Kidney capillary endothelial cell (primary cell): ENCODE measurements at regions not wholly inside any gene's neighbourhood (a gene's known extent, or its start where the extent isn't known, plus 50 kb on each side); places are given as distances from the start of the nearest gene placed in this dataset.

Experiments
- DNase-seq: peaks from one replicate; pipeline ENCODE4 v3.0.0-alpha.2; 2018; ENCODE audit warnings: low spot score

DNA sequence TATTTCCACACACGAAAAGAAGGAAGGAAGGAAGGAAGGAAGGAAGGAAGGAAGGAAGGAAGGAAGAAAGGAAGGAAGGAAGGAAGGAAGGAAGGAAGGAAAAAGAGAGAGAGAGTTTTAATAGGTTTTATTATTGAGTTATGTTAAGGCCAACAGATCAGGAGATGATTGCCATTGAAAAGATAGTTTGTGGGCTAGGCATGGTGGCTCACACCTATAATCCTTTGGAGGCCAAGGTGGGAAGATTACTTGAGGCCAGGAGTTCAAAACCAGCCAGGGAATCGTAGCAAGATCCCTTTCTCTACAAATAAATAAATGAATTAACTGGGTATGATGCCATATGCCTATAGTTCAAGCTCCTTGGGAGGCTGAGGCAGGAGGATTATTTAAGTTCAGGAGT is 877.2 kb downstream of the TLE4 start:
- no peak for DNase-seq

DNA sequence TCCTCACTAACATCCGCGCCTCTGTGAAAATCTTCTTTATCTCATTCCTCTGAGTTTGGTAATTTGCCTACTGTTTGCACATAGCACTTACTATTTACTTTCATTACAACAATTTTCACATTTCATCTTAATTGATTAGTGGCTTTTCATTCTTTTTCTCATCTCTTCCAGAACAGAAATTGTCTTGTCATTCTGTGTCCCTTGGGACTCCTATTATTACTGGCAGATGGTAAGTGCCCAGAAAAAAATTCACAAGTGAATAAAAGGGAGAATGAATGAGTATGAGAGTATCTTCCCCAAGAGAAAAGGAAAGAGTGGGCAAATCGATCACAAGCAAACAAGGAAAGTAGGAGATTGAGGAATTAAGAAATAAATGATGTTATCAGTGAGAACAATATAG is 876.1 kb downstream of the TLE4 start:
- DNase-seq, result no peak

DNA sequence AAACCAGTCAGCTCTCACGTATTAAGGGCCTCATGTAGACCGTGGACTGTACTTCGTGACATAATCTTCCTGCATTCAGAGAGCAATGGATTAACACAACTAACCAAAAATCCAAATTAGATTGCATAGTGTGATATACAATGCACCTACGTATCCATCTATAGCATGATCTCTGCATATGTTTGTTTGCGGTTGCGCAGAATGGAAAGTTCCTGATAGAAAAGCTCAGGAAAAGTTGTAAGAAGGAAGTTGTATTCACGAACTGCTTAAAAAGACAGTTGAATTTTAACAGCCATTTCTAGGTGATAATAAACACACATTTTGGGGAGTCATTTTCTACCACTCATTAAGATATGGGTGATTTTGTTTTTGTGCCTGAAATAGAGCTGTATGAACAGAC is 869.0 kb downstream of the TLE4 start:
- DNase-seq, result no peak

DNA sequence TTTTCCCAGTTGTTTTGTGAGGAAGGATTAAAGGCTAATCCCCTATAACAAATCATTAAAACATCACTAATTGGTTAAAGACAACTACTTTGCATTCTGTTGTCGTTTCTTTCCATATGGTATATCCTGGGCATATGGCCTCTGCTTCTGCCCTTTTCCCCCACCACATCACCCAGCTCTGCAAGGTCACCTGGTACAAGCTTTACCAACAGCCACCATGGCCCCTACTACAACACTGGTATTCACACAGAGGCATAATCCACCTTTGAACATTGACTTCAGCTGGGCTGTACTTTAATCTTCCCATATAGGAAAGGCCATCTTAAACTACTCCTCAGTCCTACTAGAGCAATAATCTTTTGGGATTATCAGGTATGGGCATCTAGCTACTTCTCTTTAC is 866.1 kb downstream of the TLE4 start:
- DNase-seq, result no peak

DNA sequence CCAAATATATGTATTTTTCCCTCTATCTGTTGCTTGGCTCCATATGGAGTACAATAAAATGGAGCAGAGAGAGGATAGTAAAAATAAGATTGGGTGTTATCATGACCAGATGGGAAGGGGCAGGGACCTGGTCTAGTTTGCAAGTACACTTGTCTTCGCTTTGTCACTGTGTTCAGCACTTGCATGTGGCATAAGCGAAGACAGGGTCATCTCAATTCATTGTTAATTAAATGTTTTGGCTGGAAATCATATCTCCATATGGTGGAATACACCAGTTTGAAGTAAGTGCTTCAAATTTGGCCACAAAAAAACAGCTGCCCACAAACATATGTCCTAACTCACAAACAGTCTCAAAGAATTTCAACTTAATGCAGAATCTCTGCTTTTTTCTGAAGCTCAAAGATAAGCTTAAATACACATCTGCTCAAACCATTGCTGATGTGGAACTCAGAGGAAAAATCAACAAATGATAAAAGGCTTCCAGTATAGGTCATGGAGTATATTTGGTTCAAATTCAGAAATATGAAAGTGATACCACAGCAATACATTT is 865.4 kb downstream of the TLE4 start:
- no peak for DNase-seq

DNA sequence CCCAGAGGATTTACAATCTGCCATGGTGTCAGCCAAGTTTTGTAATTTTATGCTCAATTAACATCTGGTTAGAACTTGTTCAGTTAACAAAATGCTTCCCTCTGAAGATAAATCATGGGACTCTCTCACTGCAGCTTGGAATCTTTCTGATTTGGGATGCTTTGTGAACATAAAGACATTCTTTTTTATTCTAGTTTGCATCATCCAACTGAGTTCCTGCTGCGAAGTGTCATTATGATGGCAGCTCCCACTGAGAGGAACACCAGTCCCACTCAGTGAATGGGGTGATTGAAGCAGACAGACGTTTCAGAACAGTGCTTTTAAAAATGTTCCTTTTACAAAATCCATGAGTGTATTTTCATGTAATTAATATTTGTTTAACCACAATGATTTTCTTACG is 863.8 kb downstream of the TLE4 start:
- DNase-seq, result no peak

DNA sequence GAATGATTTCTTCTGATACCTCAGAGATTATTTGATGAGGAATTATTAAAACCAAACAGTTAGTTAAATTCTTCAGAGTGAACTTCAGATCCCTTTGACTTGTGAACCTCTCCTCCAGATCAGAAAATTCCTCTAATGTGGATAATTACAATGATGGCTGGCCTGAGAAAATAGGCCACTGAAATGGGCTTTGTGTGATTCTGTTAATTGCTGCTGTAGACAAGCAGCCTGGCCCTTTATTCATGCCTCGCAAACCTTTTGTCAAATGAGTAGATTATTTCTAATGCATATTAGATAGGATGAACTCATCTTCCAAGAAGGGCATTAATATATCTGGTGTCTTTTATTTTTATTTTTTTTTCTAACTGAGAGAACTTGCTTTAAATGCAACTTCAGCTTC is 855.2 kb downstream of the TLE4 start:
- DNase-seq, result no peak

DNA sequence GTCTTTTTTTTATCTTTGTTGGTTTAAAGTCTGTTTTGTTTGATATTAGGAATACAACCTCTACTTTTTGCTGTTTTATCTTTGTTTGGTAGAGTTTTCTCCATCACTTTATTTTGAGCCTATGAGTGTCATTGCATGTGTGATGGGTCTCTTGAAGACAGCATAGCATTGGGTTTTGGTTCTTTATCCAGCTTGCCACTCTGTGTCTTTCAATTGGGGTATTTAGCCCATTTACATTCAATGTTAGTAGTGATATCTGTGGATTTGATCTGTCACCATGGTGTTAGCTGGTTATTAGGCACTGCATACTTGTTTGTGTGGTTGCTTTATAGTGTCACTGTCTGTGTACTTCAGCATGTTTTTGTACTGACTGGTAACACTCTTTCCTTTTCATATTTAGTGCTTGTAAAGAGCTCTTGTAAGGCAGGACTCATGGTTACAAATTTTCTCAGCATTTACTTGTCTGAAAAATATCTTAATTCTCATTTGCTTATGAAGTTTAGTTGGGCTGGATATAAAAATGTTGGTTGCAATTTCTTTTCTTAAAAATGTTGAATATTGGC is 845.5 kb downstream of the TLE4 start:
- no peak for DNase-seq

DNA sequence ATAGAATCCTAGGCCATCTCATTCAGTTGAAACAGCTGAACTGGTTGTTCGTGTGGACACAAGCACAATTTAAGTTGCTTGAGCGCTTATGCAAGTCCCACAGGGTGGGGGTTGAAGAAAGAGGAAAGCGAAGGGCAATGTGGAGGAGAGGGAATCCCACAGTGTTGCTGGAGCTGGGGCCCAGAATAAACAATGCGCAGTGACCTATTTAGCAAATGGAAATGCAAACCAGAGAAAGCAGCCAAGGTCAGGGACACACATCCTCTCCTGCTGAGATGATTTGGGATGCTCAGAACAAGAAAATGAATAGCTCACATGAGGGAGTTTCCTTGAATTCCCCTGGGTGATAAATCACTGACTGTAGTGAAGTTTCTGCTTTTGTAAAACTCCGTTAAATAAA is 838.3 kb downstream of the TLE4 start:
- DNase-seq, result no peak

DNA sequence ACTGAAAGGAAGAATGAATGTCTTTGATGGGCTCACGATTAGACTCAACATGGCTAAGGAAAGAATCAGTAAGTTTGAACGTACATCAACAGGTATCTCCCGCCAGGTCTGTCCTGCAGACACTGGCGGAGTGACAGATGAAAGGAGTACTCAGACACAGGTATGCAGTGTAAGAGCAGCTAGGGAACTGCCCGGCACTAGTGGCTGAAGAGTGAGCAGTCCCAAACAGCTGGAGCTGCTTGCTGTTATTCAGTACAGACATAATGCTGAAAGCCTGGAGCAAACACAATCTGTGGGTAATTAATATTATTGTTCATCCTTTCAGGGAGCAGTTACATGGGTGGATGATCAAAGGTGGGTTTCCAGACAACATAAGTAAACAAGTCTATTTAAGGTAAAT is 835.5 kb downstream of the TLE4 start:
- DNase-seq, result no peak

DNA sequence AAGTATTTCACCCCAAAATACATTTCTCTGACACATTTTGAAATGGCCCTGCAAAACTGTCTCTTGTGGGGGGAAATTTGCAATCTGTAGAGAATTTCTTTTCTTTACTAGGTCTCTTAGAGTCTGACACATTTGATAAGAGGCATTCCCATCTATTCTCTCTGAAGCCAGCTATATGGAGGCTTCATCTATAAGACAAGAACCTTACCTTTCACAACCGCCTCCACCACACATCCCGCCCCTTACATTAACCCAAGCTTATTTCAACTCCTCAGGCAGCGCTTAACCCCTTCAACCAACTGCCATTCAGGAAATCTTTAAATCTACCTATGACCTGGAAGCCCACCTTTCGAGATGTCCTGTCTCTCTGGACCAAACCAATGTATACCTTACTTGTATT is 829.5 kb downstream of the TLE4 start:
- no peak for DNase-seq

DNA sequence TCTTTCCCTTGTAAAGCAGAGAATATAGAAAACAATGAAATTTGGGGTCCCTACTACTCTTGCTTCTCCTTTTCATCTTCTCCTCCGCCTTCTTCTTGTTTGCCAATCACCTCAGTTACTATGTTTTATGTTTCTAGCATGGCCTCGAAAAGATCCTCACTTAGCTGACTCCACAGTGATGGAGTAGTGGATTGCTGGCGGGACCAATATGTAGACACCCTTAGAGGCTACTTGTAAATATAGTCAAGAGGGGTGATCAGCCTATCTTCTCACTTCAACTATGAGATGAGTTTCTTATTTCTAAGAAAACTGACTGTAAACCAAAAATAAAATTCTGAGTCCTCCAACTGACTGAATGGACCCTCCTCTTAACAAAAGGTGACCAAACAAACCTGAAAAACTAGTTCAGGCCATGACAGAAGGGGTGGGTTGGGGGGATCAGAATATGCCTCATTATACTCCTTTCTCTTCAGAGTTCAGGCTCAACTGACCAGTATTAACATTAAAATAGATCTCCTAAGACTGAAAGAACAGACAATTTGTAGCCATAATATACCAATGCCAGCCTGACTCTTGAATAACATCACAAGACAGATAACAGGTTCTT is 829.0 kb downstream of the TLE4 start:
- no peak for DNase-seq

DNA sequence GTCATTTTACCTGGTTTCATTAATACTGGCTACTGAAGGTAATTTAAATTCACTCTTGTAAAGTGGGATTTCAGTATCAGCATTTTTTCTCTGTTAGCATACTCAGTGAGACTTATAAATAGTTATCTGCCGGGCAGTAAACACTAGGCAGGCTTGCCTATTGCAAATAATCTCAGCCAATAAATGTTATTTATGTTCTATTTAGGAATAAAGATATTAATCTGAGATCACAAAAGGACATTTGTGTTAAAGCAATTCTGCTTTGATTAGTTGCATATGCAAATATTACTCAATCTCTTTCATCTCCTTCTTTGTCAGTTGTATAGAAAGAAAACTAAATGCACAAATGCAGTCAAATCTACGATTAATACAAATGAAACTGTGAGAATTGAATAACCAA is 827.8 kb downstream of the TLE4 start:
- DNase-seq, result no peak

DNA sequence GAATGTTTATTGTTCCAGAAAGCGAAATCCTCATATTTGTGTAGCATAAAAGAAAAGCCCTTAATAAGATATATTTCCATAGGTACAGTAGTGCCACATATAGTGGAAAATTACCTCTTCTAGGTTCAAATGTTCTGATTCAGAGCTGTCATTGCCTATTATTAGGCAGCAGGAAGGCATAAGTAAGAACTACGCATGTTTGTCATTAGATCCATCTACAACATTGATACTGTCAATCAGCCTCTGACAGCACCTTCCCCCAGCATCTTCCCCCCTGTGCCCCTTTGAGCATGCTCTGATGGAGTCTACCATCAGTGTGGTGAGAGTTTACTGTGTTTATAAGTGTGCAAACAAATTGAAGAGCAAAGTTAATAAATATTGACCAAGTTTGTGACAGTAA is 816.1 kb downstream of the TLE4 start:
- no peak for DNase-seq

DNA sequence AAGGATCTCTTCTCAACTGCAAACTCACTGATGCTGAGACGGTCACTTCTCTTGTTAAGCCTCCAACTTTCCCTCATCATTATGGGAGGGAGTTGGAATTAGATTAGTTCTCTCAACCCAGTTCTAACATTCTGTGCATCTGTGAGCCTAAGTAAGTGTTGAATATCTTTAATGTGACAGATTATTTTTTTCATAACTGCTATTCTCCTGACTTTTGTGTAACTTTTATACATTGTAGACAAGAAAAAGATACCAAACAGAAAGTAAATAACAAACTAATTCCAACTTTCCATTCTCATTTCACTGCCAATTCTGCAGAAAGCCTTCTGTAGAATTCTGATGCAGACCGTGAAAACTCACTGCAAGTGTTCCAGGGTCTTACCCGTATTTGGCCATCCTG is 813.5 kb downstream of the TLE4 start:
- no peak for DNase-seq

DNA sequence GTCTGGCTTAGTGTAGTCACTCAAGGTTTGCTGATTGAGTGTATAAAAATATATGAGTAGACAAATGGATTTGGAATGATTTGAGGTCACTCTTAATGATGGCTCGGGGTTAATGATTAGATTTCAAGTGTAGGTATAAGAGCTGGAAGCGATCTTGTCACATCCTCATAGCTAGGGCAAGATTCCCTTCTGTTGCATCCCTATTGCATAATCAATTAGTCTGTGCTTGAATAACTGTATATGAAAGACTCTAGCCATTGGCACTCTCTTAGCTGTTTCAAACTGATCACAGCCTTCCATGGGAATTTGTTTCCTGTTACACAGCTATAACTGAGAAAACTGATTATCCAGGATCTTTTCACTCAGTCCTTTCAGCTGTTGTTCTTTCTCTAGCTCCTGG is 811.6 kb downstream of the TLE4 start:
- DNase-seq, result no peak

DNA sequence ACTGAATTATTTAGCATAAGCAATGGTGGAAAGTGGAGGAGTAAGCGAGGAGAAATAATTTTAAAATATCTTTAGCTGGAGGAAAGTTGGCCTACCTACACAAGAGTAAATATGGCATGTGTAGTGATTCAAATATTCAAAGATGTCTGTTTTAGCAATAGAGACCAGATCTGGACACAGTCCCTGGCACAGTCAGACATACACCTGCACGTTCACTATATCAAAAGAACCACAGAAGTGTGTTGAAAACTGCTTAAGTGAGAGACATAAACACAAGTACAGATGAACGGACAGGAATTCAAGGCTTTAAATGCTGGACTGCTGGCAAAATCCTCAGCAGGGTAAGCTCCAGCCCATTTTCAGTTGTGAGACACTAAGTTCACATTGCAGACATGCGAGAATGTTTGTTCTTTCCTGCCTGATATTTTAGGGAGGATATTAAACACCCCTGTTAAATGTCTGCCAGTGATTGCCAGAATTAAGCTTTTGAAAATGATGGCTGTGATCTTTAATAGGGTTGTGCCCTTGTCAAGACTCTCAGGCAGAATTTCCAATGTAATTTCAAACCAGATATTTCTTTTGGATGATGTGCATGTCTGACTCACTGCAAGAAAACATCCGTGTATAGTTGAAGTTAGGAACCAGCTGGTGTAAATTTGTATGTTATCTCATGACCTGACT is 810.6 kb downstream of the TLE4 start:
- no peak for DNase-seq

DNA sequence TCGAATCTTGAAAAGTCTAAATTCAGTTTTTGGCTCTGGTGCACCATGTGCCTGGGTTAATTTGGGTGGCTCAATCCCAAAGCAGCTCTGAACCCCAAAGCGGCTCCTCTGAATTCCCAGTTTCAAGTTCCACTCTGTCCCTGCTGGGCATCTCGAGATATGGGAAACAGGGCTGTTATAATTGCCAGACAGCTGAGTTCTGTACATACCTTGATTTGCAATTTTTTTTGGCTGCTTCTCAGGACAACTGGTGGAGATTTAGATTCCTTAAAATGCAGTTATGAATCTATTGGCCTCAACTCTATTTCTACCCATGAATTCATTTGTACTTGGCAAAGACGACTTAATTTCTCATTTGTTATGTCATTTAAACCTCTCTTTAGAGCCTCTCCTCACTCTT is 808.5 kb downstream of the TLE4 start:
- DNase-seq, result no peak

DNA sequence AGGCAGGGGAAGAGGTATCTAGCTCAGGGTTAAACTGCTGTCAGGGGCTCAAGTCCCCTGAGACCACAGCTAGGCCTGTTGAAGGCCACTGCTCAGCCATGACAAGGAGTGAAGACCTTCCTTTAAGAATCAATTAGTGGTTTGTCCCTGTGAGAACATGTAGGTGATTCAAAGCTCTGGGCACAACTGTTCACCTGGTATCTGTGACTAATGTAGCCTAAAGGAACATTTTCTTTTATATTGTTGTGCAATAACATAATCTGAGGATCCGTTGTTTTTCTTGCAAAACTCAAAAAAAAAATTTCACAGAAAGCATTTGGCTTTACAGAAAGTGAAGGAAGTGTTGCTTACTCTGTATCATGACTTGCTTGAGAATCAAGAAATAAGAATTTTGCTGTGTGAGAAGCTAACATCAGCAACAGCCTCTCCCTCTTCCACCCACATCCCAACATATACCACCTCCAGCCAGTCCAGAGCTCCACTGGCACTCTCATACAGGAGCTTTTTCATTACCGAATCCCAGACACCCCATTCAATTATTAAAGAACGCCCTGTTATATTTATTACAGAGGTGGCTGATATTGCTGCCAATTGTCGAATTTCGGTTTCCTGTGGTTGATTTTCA is 807.0 kb downstream of the TLE4 start:
- DNase-seq, result no peak

DNA sequence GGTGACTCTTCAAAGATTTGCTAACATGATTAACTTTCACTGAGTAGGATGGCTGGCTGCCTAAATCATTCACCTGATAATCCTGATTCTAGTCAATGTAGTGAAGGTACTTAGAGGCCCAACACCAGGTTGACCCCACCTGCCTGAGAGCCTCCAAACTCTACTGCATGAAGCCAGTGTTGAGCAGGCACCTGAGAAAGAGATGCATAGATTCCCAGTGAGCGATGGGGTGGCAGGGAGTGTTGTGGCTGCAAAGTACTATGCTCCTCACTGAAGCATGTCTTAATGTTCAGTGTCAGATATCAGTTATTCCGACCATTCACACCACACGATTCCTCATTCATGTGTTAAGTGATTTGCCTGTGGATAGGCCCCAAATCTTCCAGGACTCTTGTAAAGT is 804.4 kb downstream of the TLE4 start:
- DNase-seq, result no peak

DNA sequence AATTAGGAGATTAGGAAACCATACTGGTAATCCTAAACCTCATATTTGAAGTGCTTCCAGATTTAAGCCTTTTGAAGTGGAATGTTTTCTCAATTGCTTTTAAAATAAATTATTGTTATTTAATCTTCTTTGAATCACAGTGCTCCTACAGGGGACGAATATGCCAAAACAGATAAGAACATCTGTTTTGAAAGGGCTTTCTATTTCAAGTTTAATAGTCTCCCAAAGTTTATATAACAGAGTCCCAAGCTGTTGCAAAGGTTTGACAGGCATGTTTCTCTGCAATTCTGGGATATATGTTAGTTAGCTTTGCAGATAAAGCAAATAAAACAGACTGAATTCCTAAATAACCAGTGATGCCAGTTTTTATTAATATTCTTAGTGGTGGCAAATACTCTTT is 803.7 kb downstream of the TLE4 start:
- no peak for DNase-seq

DNA sequence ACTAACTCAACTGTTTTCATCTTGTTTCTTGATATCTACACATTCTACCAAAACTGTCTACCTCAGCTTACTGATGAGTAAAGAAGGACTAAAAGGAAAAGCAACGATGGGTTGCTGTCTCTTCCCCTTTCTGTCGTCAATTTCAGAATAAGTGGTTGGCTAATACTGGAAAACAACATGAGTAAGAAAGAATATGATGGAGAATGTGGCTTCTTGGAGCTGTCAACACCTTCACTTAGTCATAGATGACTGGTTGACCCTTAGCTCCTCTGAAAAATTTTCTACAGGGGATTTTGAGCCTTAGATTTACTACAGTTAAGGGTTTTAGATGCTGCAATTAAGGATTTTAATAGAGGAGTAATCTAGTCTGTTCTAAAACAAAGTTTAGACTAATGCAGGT is 797.9 kb downstream of the TLE4 start:
- no peak for DNase-seq

DNA sequence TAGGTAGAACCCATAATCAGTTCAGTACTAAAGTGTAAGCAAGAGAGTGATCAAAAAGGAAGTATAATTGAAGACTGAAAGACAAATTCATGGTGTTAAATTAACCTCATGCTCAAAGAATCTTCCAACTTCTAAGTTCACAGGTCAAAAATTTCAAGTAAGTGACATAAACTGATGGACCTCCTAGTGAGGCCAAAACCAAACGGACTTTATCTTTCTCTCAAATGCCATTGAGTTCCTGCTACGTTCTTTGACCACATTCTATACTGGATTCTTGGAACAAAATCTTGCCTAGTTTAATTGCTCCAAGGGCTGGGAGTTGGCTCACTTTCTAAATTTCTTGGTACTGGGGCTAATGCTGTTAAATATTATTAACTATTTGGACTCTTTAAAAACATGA is 794.9 kb downstream of the TLE4 start:
- no peak for DNase-seq
